ENCODE measurements at regions not wholly inside any gene's neighbourhood (a gene's known extent, or its start where the extent isn't known, plus 50 kb on each side); places are given as distances from the start of the nearest gene placed in this dataset.
A peak's percentile ranks its signal among the peaks of the same experiment; 100 is the strongest.

DNA sequence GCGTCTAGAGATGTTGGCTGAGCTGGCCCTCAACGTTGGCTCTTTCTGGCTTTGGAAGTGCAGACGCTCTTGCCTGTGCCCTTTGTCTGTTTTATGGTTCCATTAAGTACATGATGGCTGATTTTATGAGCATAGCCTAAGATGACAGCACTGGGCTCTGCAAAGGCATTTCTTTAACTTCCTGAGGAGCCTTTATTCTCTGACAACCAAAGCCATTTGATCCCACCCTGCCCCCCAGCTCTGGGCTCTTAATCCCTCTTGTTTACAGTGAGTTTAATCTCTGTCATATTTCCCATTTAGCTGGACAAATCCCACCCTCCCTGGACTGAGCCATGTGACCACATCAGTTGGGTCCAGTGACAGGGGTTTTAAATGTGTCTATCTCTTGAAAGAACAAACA, 195.9 kb downstream of the ACKR3 start:
- Histone ChIP-seq H3K27ac (peak overlapping the region; percentile 17), H3K9me2 (replicated peaks; ENCODE audit: insufficient read depth) (no peaks in the 10 kb centered on the region), H3K27me3 (no peaks in the 10 kb centered on the region), H3K4me2 (no peak overlapping the region), H3K79me2 (no peaks in the 10 kb centered on the region), H3K9me3 (ENCODE audit: low read depth) (peaks cover 5% of the 10 kb centered on the region), H3K4me3 (no peak overlapping the region), H3K4me1 (ENCODE audit: insufficient read depth) (peaks cover 13% of the 10 kb centered on the region), H3K36me3 (replicated peaks; ENCODE audit: insufficient read depth, low read depth) (no peaks in the 10 kb centered on the region), H2AFZ (no peak overlapping the region), H4K20me1 (ENCODE audit: insufficient read depth, poor library complexity, severe bottlenecking) (no peaks in the 10 kb centered on the region)
- 19% methylated on average over 3 of the region's 3 CpGs for WGBS (ENCODE audit: low lambda C conversion rate, missing lambda C conversion rate)
- peak; percentile 39 for DNase-seq (ENCODE audit: low spot score)
- TF ChIP-seq EZH2phosphoT487 (IDR thresholded peaks at IDR 0.05; ENCODE audit: low read depth, severe bottlenecking, unreplicated experiment) (no peak), EZH2 (IDR thresholded peaks at IDR 0.05; ENCODE audit: borderline replicate concordance) (no peak)
- TF ChIP-seq, protein P1, sequence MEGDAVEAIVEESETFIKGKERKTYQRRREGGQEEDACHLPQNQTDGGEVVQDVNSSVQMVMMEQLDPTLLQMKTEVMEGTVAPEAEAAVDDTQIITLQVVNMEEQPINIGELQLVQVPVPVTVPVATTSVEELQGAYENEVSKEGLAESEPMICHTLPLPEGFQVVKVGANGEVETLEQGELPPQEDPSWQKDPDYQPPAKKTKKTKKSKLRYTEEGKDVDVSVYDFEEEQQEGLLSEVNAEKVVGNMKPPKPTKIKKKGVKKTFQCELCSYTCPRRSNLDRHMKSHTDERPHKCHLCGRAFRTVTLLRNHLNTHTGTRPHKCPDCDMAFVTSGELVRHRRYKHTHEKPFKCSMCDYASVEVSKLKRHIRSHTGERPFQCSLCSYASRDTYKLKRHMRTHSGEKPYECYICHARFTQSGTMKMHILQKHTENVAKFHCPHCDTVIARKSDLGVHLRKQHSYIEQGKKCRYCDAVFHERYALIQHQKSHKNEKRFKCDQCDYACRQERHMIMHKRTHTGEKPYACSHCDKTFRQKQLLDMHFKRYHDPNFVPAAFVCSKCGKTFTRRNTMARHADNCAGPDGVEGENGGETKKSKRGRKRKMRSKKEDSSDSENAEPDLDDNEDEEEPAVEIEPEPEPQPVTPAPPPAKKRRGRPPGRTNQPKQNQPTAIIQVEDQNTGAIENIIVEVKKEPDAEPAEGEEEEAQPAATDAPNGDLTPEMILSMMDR (IDR thresholded peaks at IDR 0.05; ENCODE audit: poor library complexity): no peak

DNA sequence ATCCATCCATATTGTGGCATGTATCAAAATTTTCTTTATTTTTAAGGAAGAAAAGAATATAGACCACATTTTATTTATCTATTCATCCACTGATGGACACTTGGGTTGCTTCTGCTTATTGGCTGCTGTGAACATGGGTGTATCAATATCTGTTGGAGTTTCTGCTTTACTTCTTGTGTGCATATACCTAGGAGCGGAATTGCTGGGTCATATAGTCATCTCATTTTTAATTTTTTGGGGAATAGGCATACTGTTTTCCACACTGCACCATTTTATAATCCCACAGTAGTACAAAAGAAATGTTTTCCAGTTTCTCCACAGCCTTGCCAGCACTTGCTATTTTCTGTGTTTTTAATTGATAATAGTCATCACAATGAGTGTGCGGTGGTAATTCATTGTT, 197.2 kb downstream of the ACKR3 start:
- no peak for DNase-seq (ENCODE audit: low spot score)
- Histone ChIP-seq H4K20me1 (ENCODE audit: insufficient read depth, poor library complexity, severe bottlenecking) (no peaks in the 10 kb centered on the region), H2AFZ (no peak overlapping the region), H3K79me2 (no peaks in the 10 kb centered on the region), H3K4me2 (no peak overlapping the region), H3K27ac (no peak overlapping the region), H3K27me3 (no peaks in the 10 kb centered on the region), H3K9me2 (replicated peaks; ENCODE audit: insufficient read depth) (no peaks in the 10 kb centered on the region), H3K36me3 (replicated peaks; ENCODE audit: insufficient read depth, low read depth) (no peaks in the 10 kb centered on the region), H3K9me3 (ENCODE audit: low read depth) (peaks cover 5% of the 10 kb centered on the region), H3K4me3 (no peak overlapping the region), H3K4me1 (ENCODE audit: insufficient read depth) (peaks cover 13% of the 10 kb centered on the region)
- WGBS (ENCODE audit: low lambda C conversion rate, missing lambda C conversion rate): 95% methylated on average over 2 of the region's 2 CpGs
- TF ChIP-seq EZH2phosphoT487 (IDR thresholded peaks at IDR 0.05; ENCODE audit: low read depth, severe bottlenecking, unreplicated experiment): no peak
- TF ChIP-seq EZH2 (IDR thresholded peaks at IDR 0.05; ENCODE audit: borderline replicate concordance): no peak
- TF ChIP-seq, protein P1 (IDR thresholded peaks at IDR 0.05; ENCODE audit: poor library complexity): no peak

DNA sequence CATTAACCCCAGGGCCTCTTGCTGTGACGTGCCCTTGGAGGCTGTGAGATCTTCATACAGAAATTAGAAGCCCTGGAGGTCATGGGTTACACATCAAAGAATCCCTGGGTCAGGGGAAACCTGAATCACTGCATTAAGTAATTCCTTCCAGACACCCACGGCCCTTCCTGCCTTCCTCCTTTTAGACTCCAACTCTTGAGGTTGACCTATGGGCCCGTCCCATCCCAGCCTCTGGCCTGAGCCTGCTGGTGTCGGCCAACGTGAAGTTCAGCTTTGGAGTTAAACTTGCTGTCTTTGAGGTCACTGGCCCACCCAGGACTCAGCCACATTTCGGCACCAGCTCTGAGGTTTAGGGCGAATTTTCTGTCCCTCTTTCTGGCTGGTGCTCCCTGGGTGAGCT, 198.3 kb downstream of the ACKR3 start:
- H3K27me3 ChIP-seq: no peaks in the 10 kb centered on the region
- H3K36me3 ChIP-seq (replicated peaks; ENCODE audit: insufficient read depth, low read depth): no peaks in the 10 kb centered on the region
- H3K4me2 ChIP-seq: no peak overlapping the region
- peaks cover 5% of the 10 kb centered on the region for H3K9me3 ChIP-seq (ENCODE audit: low read depth)
- 94% methylated on average over 7 of the region's 7 CpGs for WGBS (ENCODE audit: low lambda C conversion rate, missing lambda C conversion rate)
- TF ChIP-seq EZH2 (IDR thresholded peaks at IDR 0.05; ENCODE audit: borderline replicate concordance): no peak
- TF ChIP-seq, protein P1 (IDR thresholded peaks at IDR 0.05; ENCODE audit: poor library complexity): no peak
- TF ChIP-seq EZH2phosphoT487 (IDR thresholded peaks at IDR 0.05; ENCODE audit: low read depth, severe bottlenecking, unreplicated experiment): no peak
- no peaks in the 10 kb centered on the region for H4K20me1 ChIP-seq (ENCODE audit: insufficient read depth, poor library complexity, severe bottlenecking)
- no peak for DNase-seq (ENCODE audit: low spot score)
- no peak overlapping the region for H3K27ac ChIP-seq
- H3K4me3 ChIP-seq: no peak overlapping the region
- H3K4me1 ChIP-seq (ENCODE audit: insufficient read depth): peaks cover 13% of the 10 kb centered on the region
- H3K79me2 ChIP-seq: no peaks in the 10 kb centered on the region
- no peak overlapping the region for H2AFZ ChIP-seq
- no peaks in the 10 kb centered on the region for H3K9me2 ChIP-seq (replicated peaks; ENCODE audit: insufficient read depth)
